Activated T-cell treated with anti-CD3 and anti-CD28 coated beads, Interleukin-2, amount 50 U/mL, for 72 hours (primary cell): ENCODE measurements at regions not wholly inside any gene's neighbourhood (a gene's known extent, or its start where the extent isn't known, plus 50 kb on each side); places are given as distances from the start of the nearest gene placed in this dataset.

ENCODE experiments used
- ATAC-seq, 2 donors: fragments of 150-1000 bp; cut with Tn5 transposase; replicated peaks in 1 of 2; 2 replicates each; pipeline ENCODE4 v1.10.0; 2021; ENCODE audit warnings: moderate library complexity in 2 of 2, mild to moderate bottlenecking in 1 of 2
- DNase-seq, 2 donors: peaks; one replicate each; pipeline ENCODE4 v3.0.0; 2021 to 2022; ENCODE audit warnings: mixed read lengths in 1 of 2
- H3K27ac Mint-ChIP-seq: one replicate; pipeline ENCODE4 v1.8.0; 2022; ENCODE audit warnings: mild to moderate bottlenecking, moderate library complexity, mixed read lengths
- H3K27me3 Mint-ChIP-seq: one replicate; pipeline ENCODE4 v1.8.0; 2022; ENCODE audit warnings: low read depth, mixed read lengths
- H3K36me3 Mint-ChIP-seq, 2 donors: one replicate each; pipeline ENCODE4 v1.8.0; 2022; ENCODE audit warnings: mixed read lengths in 2 of 2, mild to moderate bottlenecking in 1 of 2; ENCODE audit not compliant: insufficient read depth in 2 of 2
- H3K4me1 Mint-ChIP-seq: one replicate; pipeline ENCODE4 v1.8.0; 2022; ENCODE audit warnings: low read depth, mixed read lengths
- H3K4me3 Mint-ChIP-seq, 2 donors: one replicate each; pipeline ENCODE4 v1.8.0; 2022; ENCODE audit warnings: mild to moderate bottlenecking in 2 of 2, mixed read lengths in 2 of 2, moderate library complexity in 2 of 2
- H3K9me3 Mint-ChIP-seq, 2 donors: one replicate each; pipeline ENCODE4 v1.8.0; 2022; ENCODE audit warnings: mixed read lengths in 2 of 2

GRCh38 chr11:80167766-80168165 is 726.9 kb upstream of the TENM4 start:
- ATAC-seq (no peak), DNase-seq (no peak)
- no peaks in the 10 kb centered on the region for H3K36me3 Mint-ChIP-seq
- no peak overlapping the region for H3K27ac Mint-ChIP-seq
- H3K27me3 Mint-ChIP-seq: no peaks in the 10 kb centered on the region
- H3K9me3 Mint-ChIP-seq: peaks cover 18 to 20% of the 10 kb centered on the region in 2 donors
- H3K4me1 Mint-ChIP-seq: no peaks in the 10 kb centered on the region
- H3K4me3 Mint-ChIP-seq: no peak overlapping the region

DNA sequence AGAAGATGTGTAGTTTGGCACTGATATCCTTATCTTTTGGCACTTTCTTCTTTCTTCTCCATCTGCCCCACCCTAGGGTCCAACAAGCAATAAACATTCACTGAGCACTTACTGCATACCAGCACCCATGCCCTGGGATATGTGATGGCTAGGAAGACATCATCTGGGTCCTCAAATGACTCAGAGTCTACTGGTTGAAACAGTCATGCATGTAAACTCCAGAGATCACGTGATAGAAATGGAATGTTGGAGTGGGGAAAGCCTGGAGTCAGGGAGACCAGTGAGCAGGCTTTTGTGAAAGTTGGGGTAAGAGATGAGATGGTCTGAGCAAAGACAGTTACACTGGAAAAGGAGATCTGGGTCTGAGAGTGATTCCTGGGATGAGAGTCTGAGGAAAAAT is 724.9 kb upstream of the TENM4 start:
- no peaks in the 10 kb centered on the region for H3K27me3 Mint-ChIP-seq
- DNase-seq: no peak
- H3K36me3 Mint-ChIP-seq: no peaks in the 10 kb centered on the region
- no peaks in the 10 kb centered on the region for H3K4me1 Mint-ChIP-seq
- no peak for ATAC-seq
- H3K27ac Mint-ChIP-seq: no peak overlapping the region
- H3K4me3 Mint-ChIP-seq: no peak overlapping the region
- H3K9me3 Mint-ChIP-seq: peaks cover 11% of the 10 kb centered on the region in 2 donors

- H3K27ac Mint-ChIP-seq: no peak overlapping the region
- H3K4me3 Mint-ChIP-seq: no peak overlapping the region
- no peaks in the 10 kb centered on the region for H3K4me1 Mint-ChIP-seq
- H3K27me3 Mint-ChIP-seq: no peaks in the 10 kb centered on the region
- H3K36me3 Mint-ChIP-seq: no peaks in the 10 kb centered on the region
- ATAC-seq (no peak), DNase-seq (no peak)
- peaks cover 2 to 4% of the 10 kb centered on the region in 2 donors for H3K9me3 Mint-ChIP-seq
Observed at GRCh38 chr11:80163441-80163840, 722.6 kb upstream of the TENM4 start.

- Mint-ChIP-seq H3K9me3 (peaks cover 2 to 6% of the 10 kb centered on the region in 2 donors), H3K4me3 (no peak overlapping the region), H3K4me1 (no peaks in the 10 kb centered on the region), H3K27ac (no peak overlapping the region), H3K36me3 (no peaks in the 10 kb centered on the region), H3K27me3 (no peaks in the 10 kb centered on the region)
- DNase-seq: no peak
- ATAC-seq: no peak
Observed at GRCh38 chr11:80163011-80163410, 722.2 kb upstream of the TENM4 start.

- Mint-ChIP-seq H3K27me3 (no peaks in the 10 kb centered on the region), H3K36me3 (no peaks in the 10 kb centered on the region), H3K9me3 (peaks cover 2 to 6% of the 10 kb centered on the region in 2 donors), H3K27ac (no peak overlapping the region), H3K4me1 (no peaks in the 10 kb centered on the region), H3K4me3 (no peak overlapping the region)
- DNase-seq: no peak
- ATAC-seq: no peak
Observed at GRCh38 chr11:80162387-80162786, 721.6 kb upstream of the TENM4 start.

DNA sequence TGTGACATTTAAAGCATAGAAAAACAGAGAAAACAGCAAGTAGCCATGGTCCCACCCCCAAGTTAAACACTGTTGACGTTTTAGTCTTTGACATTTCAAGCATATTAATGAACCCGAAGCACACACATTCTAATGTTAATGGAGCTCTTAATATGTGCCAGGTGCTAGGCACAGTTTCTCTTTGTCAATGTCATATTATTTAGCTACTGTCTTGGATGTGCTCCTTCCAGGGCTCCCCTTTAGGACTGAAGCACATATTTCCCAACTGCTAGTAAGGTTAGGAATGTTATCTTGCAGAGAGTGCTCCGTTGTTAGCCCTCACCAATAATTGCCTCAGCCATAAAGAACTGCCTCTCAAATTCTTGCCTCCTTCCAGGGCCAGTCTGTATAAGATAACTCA is 716.6 kb upstream of the TENM4 start:
- no peaks in the 10 kb centered on the region for H3K4me1 Mint-ChIP-seq
- no peaks in the 10 kb centered on the region for H3K36me3 Mint-ChIP-seq
- no peak overlapping the region for H3K27ac Mint-ChIP-seq
- no peak overlapping the region for H3K4me3 Mint-ChIP-seq
- DNase-seq: no peak
- peaks cover 2% of the 10 kb centered on the region in 2 donors for H3K9me3 Mint-ChIP-seq
- ATAC-seq: no peak
- no peaks in the 10 kb centered on the region for H3K27me3 Mint-ChIP-seq

DNA sequence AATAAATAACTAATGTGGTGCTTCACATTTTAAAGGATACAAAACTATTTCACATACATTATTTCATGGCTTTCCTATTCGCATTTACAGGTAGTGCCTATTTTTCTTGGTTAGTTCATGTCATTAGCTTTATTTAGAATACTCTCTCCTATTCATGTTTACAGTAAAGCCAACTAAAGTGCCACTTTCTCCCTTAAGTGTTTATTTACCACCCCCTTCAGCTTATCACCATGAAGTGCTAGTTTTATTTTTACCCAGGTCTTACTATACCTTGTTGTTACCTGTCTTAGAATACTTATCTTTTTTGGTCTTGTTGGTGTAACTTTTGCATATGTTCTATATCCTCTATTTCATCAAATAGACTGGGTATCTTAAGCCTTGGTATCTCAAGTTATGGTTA is 715.2 kb upstream of the TENM4 start:
- no peaks in the 10 kb centered on the region for H3K4me1 Mint-ChIP-seq
- DNase-seq: no peak
- H3K9me3 Mint-ChIP-seq: peaks cover 4 to 5% of the 10 kb centered on the region in 2 donors
- no peaks in the 10 kb centered on the region for H3K27me3 Mint-ChIP-seq
- no peaks in the 10 kb centered on the region for H3K36me3 Mint-ChIP-seq
- H3K4me3 Mint-ChIP-seq: no peak overlapping the region
- ATAC-seq: no peak
- H3K27ac Mint-ChIP-seq: no peak overlapping the region

GRCh38 chr11:80155412-80156017 is 714.7 kb upstream of the TENM4 start:
- Mint-ChIP-seq H3K27ac (no peak overlapping the region), H3K9me3 (peaks cover 4 to 5% of the 10 kb centered on the region in 2 donors), H3K4me3 (no peak overlapping the region), H3K36me3 (no peaks in the 10 kb centered on the region), H3K27me3 (no peaks in the 10 kb centered on the region), H3K4me1 (no peaks in the 10 kb centered on the region)
- DNase-seq: no peak
- no peak for ATAC-seq

GRCh38 chr11:80146232-80146631 is 705.4 kb upstream of the TENM4 start:
- no peak for ATAC-seq
- no peaks in the 10 kb centered on the region for H3K4me1 Mint-ChIP-seq
- no peaks in the 10 kb centered on the region for H3K27me3 Mint-ChIP-seq
- H3K4me3 Mint-ChIP-seq: no peak overlapping the region
- DNase-seq: no peak
- no peaks in the 10 kb centered on the region for H3K36me3 Mint-ChIP-seq
- H3K9me3 Mint-ChIP-seq: peaks cover 2 to 5% of the 10 kb centered on the region in 2 donors
- no peak overlapping the region for H3K27ac Mint-ChIP-seq

DNA sequence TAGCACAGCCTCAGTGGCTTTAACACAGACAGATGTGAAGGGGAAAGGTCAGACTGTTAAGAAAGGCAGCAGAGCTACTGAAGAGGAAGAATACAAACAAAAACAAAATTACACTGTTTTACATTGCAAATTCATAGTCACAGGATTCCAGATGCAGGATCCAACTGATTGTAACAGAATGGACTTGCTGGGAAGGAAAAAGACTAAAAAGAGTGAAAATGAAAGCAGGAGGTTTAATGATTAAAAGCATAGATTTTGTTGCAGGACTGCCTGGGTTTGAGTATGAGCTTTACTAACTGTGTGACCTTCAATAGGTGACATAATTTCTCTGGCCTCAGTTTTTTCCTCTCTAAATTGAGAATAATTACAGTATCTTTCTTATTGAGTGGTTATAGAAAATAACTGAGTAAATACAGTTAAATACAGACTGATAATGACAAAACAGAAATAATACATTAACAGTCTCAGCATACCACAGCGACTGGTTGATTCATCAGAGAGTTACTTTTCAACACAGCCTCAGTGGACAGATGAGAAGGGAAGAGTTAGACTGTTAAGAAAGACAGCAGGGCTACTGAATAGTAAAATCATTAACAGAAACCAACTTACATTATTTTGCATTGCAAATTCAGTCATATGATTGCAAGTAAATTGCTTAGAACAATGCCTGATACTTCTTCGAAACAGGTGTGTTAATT is 704.2 kb upstream of the TENM4 start:
- H3K27me3 Mint-ChIP-seq: no peaks in the 10 kb centered on the region
- no peaks in the 10 kb centered on the region for H3K36me3 Mint-ChIP-seq
- H3K9me3 Mint-ChIP-seq: peaks cover 6 to 8% of the 10 kb centered on the region in 2 donors
- no peak overlapping the region for H3K27ac Mint-ChIP-seq
- no peaks in the 10 kb centered on the region for H3K4me1 Mint-ChIP-seq
- H3K4me3 Mint-ChIP-seq: no peak overlapping the region
- no peak for DNase-seq
- ATAC-seq: no peak

- Mint-ChIP-seq H3K9me3 (peaks cover 16% of the 10 kb centered on the region in 2 donors), H3K27me3 (no peaks in the 10 kb centered on the region), H3K4me3 (no peak overlapping the region), H3K27ac (no peak overlapping the region), H3K36me3 (peaks cover 0 to 3% of the 10 kb centered on the region in 2 donors), H3K4me1 (no peaks in the 10 kb centered on the region)
- no peak for DNase-seq
- no peak for ATAC-seq
Observed at GRCh38 chr11:80136991-80137390, 696.2 kb upstream of the TENM4 start.

DNA sequence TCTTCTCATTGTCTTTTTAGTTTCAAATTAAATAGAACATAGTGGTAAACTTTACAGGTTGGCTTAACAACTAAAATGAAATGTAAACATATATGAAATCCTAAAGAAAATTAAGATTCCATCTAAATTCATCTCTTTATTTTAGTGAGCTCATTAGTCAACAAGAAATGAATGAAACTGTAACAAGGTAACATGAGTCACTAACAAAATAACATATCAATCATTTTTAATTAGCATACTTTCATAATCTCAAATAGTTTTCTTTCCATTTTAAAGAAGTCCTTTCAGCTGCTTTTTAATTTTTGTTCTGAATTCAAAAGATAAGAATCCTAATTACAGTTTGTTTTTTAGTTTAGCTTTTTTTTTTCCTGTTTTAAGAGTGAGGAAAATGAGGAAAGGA is 688.6 kb upstream of the TENM4 start:
- Mint-ChIP-seq H3K4me3 (no peak overlapping the region), H3K27me3 (no peaks in the 10 kb centered on the region), H3K9me3 (peaks cover 5 to 6% of the 10 kb centered on the region in 2 donors), H3K36me3 (no peaks in the 10 kb centered on the region), H3K4me1 (no peaks in the 10 kb centered on the region), H3K27ac (no peak overlapping the region)
- ATAC-seq (no peak), DNase-seq (no peak)

- no peak for ATAC-seq
- DNase-seq: no peak
- Mint-ChIP-seq H3K27ac (no peak overlapping the region), H3K4me1 (no peaks in the 10 kb centered on the region), H3K4me3 (no peak overlapping the region), H3K36me3 (no peaks in the 10 kb centered on the region), H3K27me3 (no peaks in the 10 kb centered on the region), H3K9me3 (peaks cover 8 to 13% of the 10 kb centered on the region in 2 donors)
Observed at GRCh38 chr11:80122211-80122610, 681.4 kb upstream of the TENM4 start.

DNA sequence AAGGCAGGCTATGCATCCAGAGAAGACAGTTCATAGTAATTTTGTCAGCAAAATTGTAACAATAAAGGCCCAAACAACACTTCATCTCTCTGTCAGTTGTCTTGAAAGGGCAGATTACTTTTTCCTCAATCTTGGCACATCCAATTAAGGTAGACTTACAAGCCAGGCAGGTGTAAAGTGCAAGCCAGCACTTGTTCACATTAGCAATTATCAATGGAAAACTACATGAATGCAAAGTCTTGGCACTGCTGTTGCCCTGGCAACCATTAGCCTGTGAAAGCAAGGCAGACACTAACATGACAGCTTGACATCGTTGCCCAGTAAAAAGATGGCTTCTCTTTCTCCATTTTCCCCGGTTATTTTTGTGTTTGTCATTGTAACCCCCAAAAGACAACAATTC is 677.2 kb upstream of the TENM4 start:
- DNase-seq: no peak

More for the DNA sequence above, 677.2 kb upstream of the TENM4 start:
- Mint-ChIP-seq H3K9me3 (peaks cover 2 to 6% of the 10 kb centered on the region in 2 donors), H3K36me3 (no peaks in the 10 kb centered on the region), H3K4me1 (no peaks in the 10 kb centered on the region), H3K4me3 (no peak overlapping the region), H3K27me3 (no peaks in the 10 kb centered on the region), H3K27ac (no peak overlapping the region)
- ATAC-seq: no peak
